ENCODE measurements at regions not wholly inside any gene's neighbourhood (a gene's known extent, or its start where the extent isn't known, plus 50 kb on each side); places are given as distances from the start of the nearest gene placed in this dataset.
A peak's percentile ranks its signal among the peaks of the same experiment; 100 is the strongest.
"Not testable (repeated sequence)": the region's sequence is repeated elsewhere in the genome, so short reads cannot be mapped to it uniquely, and the experiment has no call there.

GRCh38 chr9:78916884-78917283, 620.0 kb downstream of the PSAT1 start:
- DNase-seq (ENCODE audit: low spot score) = not testable (repeated sequence)

DNA sequence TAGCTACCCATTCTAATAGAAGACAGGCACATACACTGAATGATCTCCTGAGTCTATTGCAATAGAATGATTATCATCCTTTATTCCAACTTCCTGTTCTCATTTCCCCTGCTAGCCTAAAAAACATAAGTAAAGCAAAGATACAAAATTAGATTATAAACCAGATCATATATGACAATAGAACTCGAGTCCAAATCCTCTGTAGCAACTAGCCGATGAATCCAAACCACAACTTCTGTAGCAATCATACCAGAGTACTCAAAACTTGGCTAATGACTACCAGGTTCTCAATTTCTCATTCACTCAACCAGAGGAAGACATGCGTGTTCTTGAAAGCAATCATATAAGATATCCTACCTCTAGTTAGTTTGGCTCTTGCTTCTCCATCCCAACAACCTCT, 622.1 kb downstream of the PSAT1 start:
- DNase-seq (ENCODE audit: low spot score) = no peak

DNA sequence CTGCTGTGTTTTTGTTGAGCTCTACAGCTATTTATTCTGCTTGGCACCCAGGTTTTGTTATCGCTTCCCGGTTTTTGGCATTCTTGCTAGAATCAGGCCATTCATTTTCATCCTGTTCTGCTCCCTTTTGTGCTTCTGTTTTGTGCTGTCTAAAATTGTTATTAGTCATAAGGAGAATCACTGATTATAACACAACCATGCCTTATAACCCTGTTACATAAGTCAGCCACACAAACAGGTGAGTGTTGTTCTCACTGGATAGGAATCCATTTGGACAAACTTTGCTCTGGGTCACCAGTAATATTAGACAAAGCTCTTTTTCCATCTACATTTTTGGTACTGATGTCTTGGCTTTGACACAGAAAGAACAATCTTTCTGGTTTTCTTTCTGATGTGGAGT, 622.8 kb downstream of the PSAT1 start:
- DNase-seq (ENCODE audit: low spot score) = no peak

DNA sequence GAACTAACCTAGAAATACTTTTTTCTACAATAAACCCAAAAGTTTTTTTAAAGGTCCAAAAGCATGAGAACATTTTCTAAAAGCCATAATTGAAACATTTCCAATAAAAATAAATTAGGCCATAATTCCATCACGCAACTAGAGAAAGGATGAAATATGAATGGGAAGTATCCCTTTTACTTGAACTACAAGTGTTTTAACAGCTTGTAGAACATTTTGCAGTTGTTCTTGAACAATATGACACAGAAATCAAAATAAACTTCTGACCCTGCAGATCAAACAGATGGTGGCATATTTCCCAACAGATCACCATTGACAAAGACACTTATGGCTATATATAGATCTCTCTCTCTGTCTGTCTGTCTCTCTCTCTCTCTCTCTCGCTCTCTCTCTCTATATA, 624.4 kb downstream of the PSAT1 start:
- DNase-seq (ENCODE audit: low spot score) = no peak

GRCh38 chr9:78923966-78924659, 627.2 kb downstream of the PSAT1 start:
- no peak for DNase-seq (ENCODE audit: low spot score)

- DNase-seq (ENCODE audit: low spot score) = no peak
Measured at GRCh38 chr9:78927099-78927940, 630.4 kb downstream of the PSAT1 start.

GRCh38 chr9:78928625-78929405, 631.9 kb downstream of the PSAT1 start:
- no peak for DNase-seq (ENCODE audit: low spot score)

- no peak for DNase-seq (ENCODE audit: low spot score)
Measured at GRCh38 chr9:78930281-78930680, 633.4 kb downstream of the PSAT1 start.

- DNase-seq (ENCODE audit: low spot score) = peak; percentile 22
Measured at GRCh38 chr9:78932849-78933627, 636.1 kb downstream of the PSAT1 start.

GRCh38 chr9:78934880-78935279, 636.9 kb upstream of the TLE4 start:
- no peak for DNase-seq (ENCODE audit: low spot score)

DNA sequence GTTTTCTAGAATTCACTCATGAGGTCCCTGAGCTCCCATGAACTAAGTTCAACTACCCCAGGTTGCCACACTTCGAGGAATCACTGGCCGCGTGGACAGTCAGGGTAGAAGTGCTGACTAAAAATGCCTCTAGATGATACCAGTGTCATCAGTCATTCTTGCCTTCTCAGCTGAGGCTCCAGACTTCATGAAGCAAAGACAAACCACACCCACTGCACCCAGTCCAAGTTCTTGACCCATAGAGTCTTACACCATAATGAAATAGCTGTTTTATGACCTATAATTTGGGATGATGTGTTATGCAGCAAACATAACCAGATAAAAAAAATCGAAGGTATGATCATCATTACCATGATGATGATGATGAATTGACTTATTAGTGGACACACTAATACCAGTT, 632.9 kb upstream of the TLE4 start:
- no peak for DNase-seq (ENCODE audit: low spot score)

DNA sequence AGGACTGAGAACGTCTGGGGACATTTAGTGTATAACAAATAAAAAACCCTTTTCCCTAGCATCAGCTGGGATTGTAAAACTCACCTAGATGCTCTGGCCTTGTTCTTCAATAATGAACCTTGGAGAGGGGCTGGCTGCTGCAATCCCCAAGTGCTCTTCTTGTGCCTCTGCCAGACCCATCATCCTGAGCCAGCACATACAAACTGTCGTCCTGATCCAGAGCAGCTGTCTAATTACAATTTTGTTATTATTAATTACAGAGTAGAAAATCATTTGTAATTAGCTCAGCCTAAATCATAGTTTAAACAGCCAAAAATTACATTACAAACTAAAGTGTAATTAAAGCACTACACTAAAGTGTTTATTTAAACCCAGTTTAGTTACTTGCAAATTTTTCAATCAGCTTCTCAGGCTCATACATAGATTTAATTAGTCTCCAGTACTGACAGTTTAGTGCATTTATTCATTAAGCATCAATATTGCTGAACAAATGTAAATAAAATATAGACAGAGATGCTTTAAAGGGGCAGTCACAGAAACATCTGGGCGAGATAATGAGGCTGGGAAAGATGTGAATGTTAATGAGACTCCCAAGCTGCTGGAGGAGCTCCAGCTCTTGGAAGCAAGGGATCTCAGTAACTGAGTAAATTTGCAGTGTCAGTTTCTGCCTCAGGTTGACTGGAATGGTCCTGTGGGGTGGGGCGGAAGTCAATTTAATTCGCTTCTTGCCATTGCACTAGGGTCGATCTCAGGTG, 632.3 kb upstream of the TLE4 start:
- no peak for DNase-seq (ENCODE audit: low spot score)

DNA sequence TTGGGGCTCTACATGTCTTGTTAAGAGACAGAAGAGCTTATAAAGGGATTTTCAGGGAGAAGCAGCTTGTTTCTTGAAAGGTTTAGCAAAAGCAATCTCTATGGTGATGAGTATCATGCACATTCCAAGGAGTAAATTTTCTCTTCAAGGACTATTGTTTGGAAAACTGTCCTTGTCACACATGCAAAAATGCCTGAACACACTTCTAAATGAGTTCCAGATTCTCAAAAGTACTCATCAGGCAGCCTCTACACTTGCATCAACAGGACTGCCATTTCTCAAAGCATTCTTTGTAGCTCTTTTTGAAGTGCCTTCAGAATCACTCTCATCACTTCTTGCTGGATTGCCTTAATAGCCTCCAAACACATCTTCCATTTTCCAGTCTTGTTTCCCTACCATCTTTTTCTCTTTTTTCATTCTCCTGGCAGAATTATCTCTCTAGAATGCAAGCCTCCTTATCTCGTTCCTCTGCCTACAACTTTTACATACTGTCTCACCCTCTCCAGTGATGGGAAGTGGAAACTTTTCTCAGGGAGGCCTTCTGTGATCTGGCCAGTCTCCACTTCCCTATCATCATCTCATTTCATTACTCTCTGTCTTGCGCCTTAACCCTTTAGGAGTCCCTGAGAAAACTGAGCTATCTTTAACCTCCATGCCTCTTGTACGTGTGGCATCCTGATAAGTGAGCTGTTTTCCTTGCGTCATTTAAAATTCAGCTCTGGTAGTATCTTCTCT, 631.5 kb upstream of the TLE4 start:
- DNase-seq (ENCODE audit: low spot score) = no peak

GRCh38 chr9:78954286-78954685, 617.5 kb upstream of the TLE4 start:
- no peak for DNase-seq (ENCODE audit: low spot score)

- no peak for DNase-seq (ENCODE audit: low spot score)
Measured at GRCh38 chr9:78958892-78959291, 612.9 kb upstream of the TLE4 start.

GRCh38 chr9:78962156-78962555, 609.6 kb upstream of the TLE4 start:
- DNase-seq (ENCODE audit: low spot score) = no peak

DNA sequence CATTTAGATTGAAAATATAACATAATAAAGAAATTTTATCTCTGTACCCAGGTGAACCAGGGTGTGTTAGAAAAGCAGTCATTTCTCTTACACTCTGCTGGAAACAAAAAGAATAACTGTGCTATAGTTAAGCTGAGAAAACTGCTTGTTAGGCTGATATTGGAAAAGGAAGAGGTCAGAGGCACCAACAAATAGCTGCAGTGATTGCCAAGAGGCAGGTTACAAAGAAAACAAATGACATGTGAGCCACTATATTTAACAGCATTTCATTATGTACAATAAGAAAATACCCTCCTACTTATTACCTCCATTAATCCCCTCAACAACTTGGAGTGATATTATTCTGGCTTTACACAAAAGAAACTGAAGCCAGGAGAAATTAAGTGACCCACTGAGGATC, 607.9 kb upstream of the TLE4 start:
- no peak for DNase-seq (ENCODE audit: low spot score)

- DNase-seq (ENCODE audit: low spot score) = no peak
Measured at GRCh38 chr9:78967596-78968217, 604.1 kb upstream of the TLE4 start.

- DNase-seq (ENCODE audit: low spot score) = no peak
Measured at GRCh38 chr9:78970375-78970774, 601.4 kb upstream of the TLE4 start.

DNA sequence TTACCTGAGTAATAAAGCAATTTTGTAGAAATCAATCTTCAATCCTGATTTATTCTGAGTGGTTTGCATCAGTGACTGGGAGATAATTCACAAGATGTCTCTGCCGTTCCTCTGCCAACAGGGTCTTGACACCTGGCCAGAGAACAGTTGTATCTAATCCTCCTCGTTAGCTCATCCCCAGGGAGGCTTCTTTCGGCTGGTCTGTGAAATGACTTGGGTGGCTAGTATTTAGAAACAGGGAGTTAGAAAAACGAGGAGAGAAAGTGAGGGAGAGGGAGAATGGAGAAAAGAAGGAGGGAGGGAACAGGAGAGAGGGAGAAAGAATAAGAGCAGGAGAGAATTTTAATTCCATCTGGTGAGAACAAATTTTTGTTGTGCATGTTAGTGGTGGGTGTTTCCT, 600.2 kb upstream of the TLE4 start:
- no peak for DNase-seq (ENCODE audit: low spot score)
